Upper lobe of right lung (tissue), 1 donor: ENCODE measurements at regions not wholly inside any gene's neighbourhood (a gene's known extent, or its start where the extent isn't known, plus 50 kb on each side); places are given as distances from the start of the nearest gene placed in this dataset.
A peak's percentile ranks its signal among the peaks of the same experiment; 100 is the strongest.
"Not testable (repeated sequence)": the region's sequence is repeated elsewhere in the genome, so short reads cannot be mapped to it uniquely, and the experiment has no call there.

ENCODE experiments used
- ATAC-seq: fragments of 200-7000 bp; cut with Tn5 transposase; one replicate; pipeline ENCODE4 v1.9.1; 2020; ENCODE audit warnings: mild to moderate bottlenecking, moderate library complexity
- DNase-seq: peaks from one replicate; pipeline ENCODE4 v3.0.0-alpha.2; 2020
- H3K27ac ChIP-seq: fragments of 200-600 bp; one replicate; pipeline ENCODE4 v1.8.0; 2022
- H3K27me3 ChIP-seq: fragments of 200-600 bp; one replicate; pipeline ENCODE4 v1.8.0; 2022; ENCODE audit warnings: mild to moderate bottlenecking
- H3K36me3 ChIP-seq: fragments of 200-600 bp; one replicate; pipeline ENCODE4 v1.8.0; 2022
- H3K4me1 ChIP-seq: fragments of 200-600 bp; one replicate; pipeline ENCODE4 v1.8.0; 2022
- H3K4me3 ChIP-seq: fragments of 200-600 bp; one replicate; pipeline ENCODE4 v1.8.0; 2022; ENCODE audit warnings: mild to moderate bottlenecking
- H3K9me3 ChIP-seq: fragments of 200-600 bp; one replicate; pipeline ENCODE4 v1.8.0; 2022
- CTCF ChIP-seq: fragments of 200-600 bp; IDR thresholded peaks from one replicate; pipeline ENCODE4 v1.8.0; 2022; ENCODE audit warnings: antibody characterized with exemption
- intact Hi-C: fragments of 100-400 bp; cut with DNase I; formaldehyde crosslinking; loops from one replicate; pipeline ENCODE4 v1.11.0; 2022
- donor health status: DM: no; HTN: yes; CAD: no; lungs with severe emphysema.

GRCh38 chr5:174937201-174938123, 213.1 kb downstream of the MSX2 start:
- Histone ChIP-seq H3K4me1 (no peaks in the 10 kb centered on the region), H3K27me3 (no peaks in the 10 kb centered on the region), H3K36me3 (no peaks in the 10 kb centered on the region), H3K27ac (no peak overlapping the region), H3K4me3 (no peak overlapping the region), H3K9me3 (no peaks in the 10 kb centered on the region)
- intact Hi-C loops: no loop called here
- no peak for TF ChIP-seq CTCF
- no peak for ATAC-seq
- no peak for DNase-seq

GRCh38 chr5:174935854-174936474, 211.6 kb downstream of the MSX2 start:
- Histone ChIP-seq H3K4me3 (no peak overlapping the region), H3K36me3 (no peaks in the 10 kb centered on the region), H3K27me3 (no peaks in the 10 kb centered on the region), H3K27ac (no peak overlapping the region), H3K4me1 (no peaks in the 10 kb centered on the region), H3K9me3 (no peaks in the 10 kb centered on the region)
- ATAC-seq: peak; percentile 82
- intact Hi-C loops: no loop called here
- TF ChIP-seq CTCF: peak; percentile 89
- DNase-seq: no peak

GRCh38 chr5:174931033-174931432, 206.7 kb downstream of the MSX2 start:
- H3K4me1 ChIP-seq, H3K4me3 ChIP-seq, H3K36me3 ChIP-seq, DNase-seq, ATAC-seq, H3K27me3 ChIP-seq, intact Hi-C loops, H3K9me3 ChIP-seq, H3K27ac ChIP-seq: not testable (repeated sequence)

- TF ChIP-seq CTCF: no peak
- intact Hi-C loops: no loop called here
- no peak overlapping the region for H3K27ac ChIP-seq
- H3K4me3 ChIP-seq: no peak overlapping the region
- no peaks in the 10 kb centered on the region for H3K27me3 ChIP-seq
- no peak for ATAC-seq
- no peaks in the 10 kb centered on the region for H3K4me1 ChIP-seq
- no peaks in the 10 kb centered on the region for H3K36me3 ChIP-seq
- H3K9me3 ChIP-seq: no peaks in the 10 kb centered on the region
- DNase-seq: no peak
Measured at GRCh38 chr5:174925586-174925985, 201.2 kb downstream of the MSX2 start.

- no peak for TF ChIP-seq CTCF
- intact Hi-C loops: no loop called here
- no peaks in the 10 kb centered on the region for H3K36me3 ChIP-seq
- DNase-seq: no peak
- no peak overlapping the region for H3K27ac ChIP-seq
- no peaks in the 10 kb centered on the region for H3K9me3 ChIP-seq
- ATAC-seq: no peak
- H3K4me3 ChIP-seq: no peak overlapping the region
- no peaks in the 10 kb centered on the region for H3K4me1 ChIP-seq
- no peaks in the 10 kb centered on the region for H3K27me3 ChIP-seq
Measured at GRCh38 chr5:174922955-174923354, 198.6 kb downstream of the MSX2 start.

GRCh38 chr5:174920906-174921550, 196.6 kb downstream of the MSX2 start:
- H3K4me1 ChIP-seq: no peaks in the 10 kb centered on the region
- no peaks in the 10 kb centered on the region for H3K36me3 ChIP-seq
- ATAC-seq (no peak), DNase-seq (no peak)
- no peak overlapping the region for H3K27ac ChIP-seq
- intact Hi-C loops: no loop called here
- no peaks in the 10 kb centered on the region for H3K27me3 ChIP-seq
- no peak for TF ChIP-seq CTCF
- no peaks in the 10 kb centered on the region for H3K9me3 ChIP-seq
- no peak overlapping the region for H3K4me3 ChIP-seq
